ENCODE measurements at regions not wholly inside any gene's neighbourhood (a gene's known extent, or its start where the extent isn't known, plus 50 kb on each side); places are given as distances from the start of the nearest gene placed in this dataset.

DNA sequence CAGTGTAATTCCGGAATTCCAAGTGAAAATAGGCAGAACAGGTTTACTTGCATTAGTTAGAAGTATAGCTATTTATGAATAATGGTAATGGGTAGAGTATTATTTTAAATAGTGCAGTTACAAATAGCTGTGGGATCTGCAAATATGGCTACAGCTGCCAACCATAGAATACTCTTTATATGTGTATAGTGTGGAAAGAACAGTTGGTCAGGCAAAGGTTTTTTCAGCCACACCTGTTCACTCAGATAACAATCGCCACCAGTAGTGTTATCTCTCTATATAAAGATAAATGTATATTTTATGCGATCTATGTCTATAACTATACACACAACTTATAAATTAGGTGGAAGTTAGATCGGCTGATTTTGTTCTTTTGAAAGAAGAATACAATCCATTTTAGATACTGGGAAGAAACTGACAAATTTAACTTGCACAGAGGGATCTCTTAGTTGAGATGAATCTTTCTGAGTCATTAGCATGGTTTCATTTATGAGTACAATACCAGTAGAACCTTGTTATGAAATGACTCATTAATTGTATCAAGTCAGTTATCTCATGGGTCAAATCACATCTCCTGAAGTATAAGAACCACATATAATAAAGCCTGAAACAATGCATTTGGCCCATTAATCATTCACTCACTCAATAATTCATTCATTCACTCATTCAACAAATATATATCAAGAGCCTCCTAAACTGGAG, 100.9 kb upstream of the NR3C2 start:
- no peak for TF ChIP-seq EZH2phosphoT487 (IDR thresholded peaks at IDR 0.05; ENCODE audit: insufficient read depth, low read depth)
- no peak for TF ChIP-seq EZH2 (IDR thresholded peaks at IDR 0.05; ENCODE audit: insufficient read depth, poor library complexity, severe bottlenecking)
